Body of pancreas (tissue), 4 donors: ENCODE measurements at regions not wholly inside any gene's neighbourhood (a gene's known extent, or its start where the extent isn't known, plus 50 kb on each side); places are given as distances from the start of the nearest gene placed in this dataset.

Source experiments
- ATAC-seq: fragments of 150-250 bp; one replicate; pipeline ENCODE4 v1.9.1; 2016
- DNase-seq, 4 donors: peaks; one replicate each; pipeline ENCODE4 v3.0.0-alpha.2; 2019
- H3K27ac ChIP-seq, 4 donors: fragments of 200-600 bp; sonication (generic); 1 replicate in 3 of 4; 2 replicates in 1 of 4; pipeline versions ENCODE4 v1.5.1 to v1.6.1; 2016 to 2019; ENCODE audit warnings: mild to moderate bottlenecking in 1 of 4, mixed read lengths in 1 of 4, moderate library complexity in 1 of 4
- H3K27me3 ChIP-seq, 2 donors: fragments of 200-600 bp; sonication (generic); one replicate each; pipeline ENCODE4 v1.6.0; 2016; ENCODE audit warnings: mild to moderate bottlenecking in 1 of 2
- H3K36me3 ChIP-seq, 2 donors: fragments of 200-600 bp; sonication (generic); replicated peaks in 1 of 2; 2 replicates each; pipeline ENCODE4 v1.5.1; 2016; ENCODE audit warnings: low read depth in 2 of 2; ENCODE audit not compliant: insufficient read depth in 1 of 2
- H3K4me1 ChIP-seq: fragments of 200-600 bp; sonication (generic); one replicate; pipeline ENCODE4 v1.6.0; 2016
- H3K4me3 ChIP-seq, 2 donors: fragments of 200-600 bp; sonication (generic); 1 replicate in 1 of 2; 2 replicates in 1 of 2; pipeline ENCODE4 v1.5.1; 2016 to 2019
- H3K9me3 ChIP-seq, 3 donors: fragments of 200-600 bp; sonication (generic); 1 replicate in 2 of 3; 2 replicates in 1 of 3; pipeline ENCODE4 v1.5.1; 2016
- POLR2A ChIP-seq, 3 donors: fragments of 450-650 bp; IDR thresholded peaks; one replicate each; pipeline ENCODE4 v1.6.1; 2016; ENCODE audit warnings: antibody characterized with exemption in 3 of 3, mild to moderate bottlenecking in 2 of 3
- WGBS, 2 donors: methylation state at CpG; one replicate each; pipeline ENCODE4 v1.1.5; 2017; 5-methylcytosine and 5-hydroxymethylcytosine counted together
- intact Hi-C: fragments of 100-400 bp; cut with DNase I; formaldehyde crosslinking; loops from one replicate; pipeline ENCODE4 v1.15.1; 2023
- TF ChIP-seq, protein P1 (sequence below), 7 experiments: fragments of 450-650 bp in 4 of 7; fragments of 200-600 bp in 3 of 7; sonication (generic) in 3 of 7; IDR thresholded peaks; one replicate each; pipeline ENCODE4 v1.5.1; 2016 to 2019; ENCODE audit warnings: antibody characterized with exemption in 7 of 7

DNA sequence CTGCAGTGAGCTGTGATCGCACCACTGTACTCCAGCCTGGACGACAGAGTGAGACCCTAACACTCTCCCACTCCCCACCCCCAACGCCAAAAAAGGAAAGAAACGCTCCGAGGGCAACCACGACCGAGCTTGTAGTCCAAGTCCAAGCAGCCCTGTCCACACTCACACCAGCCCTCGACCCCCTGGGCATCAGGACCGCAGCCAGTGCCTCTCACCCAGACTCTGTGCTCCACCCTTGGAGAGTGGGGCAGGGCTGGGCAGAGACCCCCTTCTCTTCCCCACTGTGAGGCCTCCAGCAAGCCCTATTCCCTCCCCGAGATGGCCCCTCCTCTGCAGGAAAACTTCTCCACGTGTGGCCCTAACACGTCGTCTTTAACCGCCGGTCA, 82.6 kb downstream of the FOXL3 start:
- no peak for DNase-seq
- H3K36me3 ChIP-seq = no peaks in the 10 kb centered on the region
- ATAC-seq = no peak
- H3K4me1 ChIP-seq = peaks cover 62% of the 10 kb centered on the region
- no peaks in the 10 kb centered on the region for H3K27me3 ChIP-seq
- intact Hi-C loops = no loop called here
- H3K27ac ChIP-seq = peak overlapping the region; percentile 73 to 97 (median 85)
- 45 to 50% methylated on average over 10 to 15 of the region's 15 CpGs for WGBS, 2 donors
- H3K4me3 ChIP-seq = no peak overlapping the region
- TF ChIP-seq, protein P1, sequence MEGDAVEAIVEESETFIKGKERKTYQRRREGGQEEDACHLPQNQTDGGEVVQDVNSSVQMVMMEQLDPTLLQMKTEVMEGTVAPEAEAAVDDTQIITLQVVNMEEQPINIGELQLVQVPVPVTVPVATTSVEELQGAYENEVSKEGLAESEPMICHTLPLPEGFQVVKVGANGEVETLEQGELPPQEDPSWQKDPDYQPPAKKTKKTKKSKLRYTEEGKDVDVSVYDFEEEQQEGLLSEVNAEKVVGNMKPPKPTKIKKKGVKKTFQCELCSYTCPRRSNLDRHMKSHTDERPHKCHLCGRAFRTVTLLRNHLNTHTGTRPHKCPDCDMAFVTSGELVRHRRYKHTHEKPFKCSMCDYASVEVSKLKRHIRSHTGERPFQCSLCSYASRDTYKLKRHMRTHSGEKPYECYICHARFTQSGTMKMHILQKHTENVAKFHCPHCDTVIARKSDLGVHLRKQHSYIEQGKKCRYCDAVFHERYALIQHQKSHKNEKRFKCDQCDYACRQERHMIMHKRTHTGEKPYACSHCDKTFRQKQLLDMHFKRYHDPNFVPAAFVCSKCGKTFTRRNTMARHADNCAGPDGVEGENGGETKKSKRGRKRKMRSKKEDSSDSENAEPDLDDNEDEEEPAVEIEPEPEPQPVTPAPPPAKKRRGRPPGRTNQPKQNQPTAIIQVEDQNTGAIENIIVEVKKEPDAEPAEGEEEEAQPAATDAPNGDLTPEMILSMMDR (IDR thresholded peaks at IDR 0.05) = no peak
- no peak for TF ChIP-seq POLR2A (IDR thresholded peaks at IDR 0.05)
- no peaks in the 10 kb centered on the region for H3K9me3 ChIP-seq

DNA sequence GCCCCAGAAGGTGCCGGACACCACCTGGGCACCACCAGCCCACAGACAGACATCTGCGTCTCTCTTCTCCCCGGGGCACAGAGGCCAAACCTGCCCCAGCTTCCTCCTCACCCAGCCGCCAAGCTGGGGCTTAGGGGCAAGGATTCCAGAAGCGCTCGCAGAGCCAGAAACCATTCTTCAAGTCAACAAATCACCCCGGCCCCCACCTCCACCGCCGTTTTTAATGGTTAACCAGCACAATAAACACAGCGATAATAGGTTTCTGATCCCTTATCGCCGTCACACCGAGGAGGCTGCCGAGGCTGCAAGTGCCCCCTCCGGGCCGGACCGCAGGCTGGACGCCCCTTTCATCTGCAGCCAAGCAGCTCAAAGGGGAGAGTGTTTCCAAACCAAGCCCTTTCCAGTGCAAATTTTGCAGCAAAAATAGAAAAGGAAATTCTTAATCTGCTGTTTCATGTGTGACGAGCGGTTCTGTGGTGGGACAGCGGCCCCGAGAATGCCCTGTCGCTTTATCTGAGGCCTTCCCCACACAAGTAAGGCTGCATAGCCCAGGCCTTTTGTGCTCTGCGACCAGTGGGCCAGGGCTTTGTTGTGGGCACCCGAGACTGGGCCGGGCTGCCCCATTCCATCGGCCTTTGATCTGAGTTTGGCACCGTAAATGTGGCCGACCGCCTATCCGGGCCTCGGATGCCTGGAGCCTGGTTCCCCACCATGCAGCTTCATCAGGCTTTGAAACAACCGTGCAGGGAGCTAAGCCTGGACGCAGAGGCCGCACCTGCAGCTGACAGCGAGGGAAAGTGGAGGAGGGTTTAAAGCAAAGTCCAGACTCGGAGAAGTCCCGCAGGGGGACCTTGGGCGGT, 83.2 kb downstream of the FOXL3 start:
- DNase-seq = peak; percentile 75 to 90 (median 85)
- no peaks in the 10 kb centered on the region for H3K9me3 ChIP-seq
- intact Hi-C loops = no loop called here
- TF ChIP-seq, protein P1 (IDR thresholded peaks at IDR 0.05) = no peak
- peak in 1 of 3 donors; percentile 58 for TF ChIP-seq POLR2A (IDR thresholded peaks at IDR 0.05)
- ATAC-seq = peak; percentile 74
- no peaks in the 10 kb centered on the region for H3K36me3 ChIP-seq
- 15 to 17% methylated on average over 30 to 39 of the region's 39 CpGs for WGBS, 2 donors
- H3K4me1 ChIP-seq = peaks cover 62% of the 10 kb centered on the region
- H3K27me3 ChIP-seq = no peaks in the 10 kb centered on the region
- H3K4me3 ChIP-seq = no peak overlapping the region
- H3K27ac ChIP-seq = peak overlapping the region; percentile 73 to 97 (median 85)

DNA sequence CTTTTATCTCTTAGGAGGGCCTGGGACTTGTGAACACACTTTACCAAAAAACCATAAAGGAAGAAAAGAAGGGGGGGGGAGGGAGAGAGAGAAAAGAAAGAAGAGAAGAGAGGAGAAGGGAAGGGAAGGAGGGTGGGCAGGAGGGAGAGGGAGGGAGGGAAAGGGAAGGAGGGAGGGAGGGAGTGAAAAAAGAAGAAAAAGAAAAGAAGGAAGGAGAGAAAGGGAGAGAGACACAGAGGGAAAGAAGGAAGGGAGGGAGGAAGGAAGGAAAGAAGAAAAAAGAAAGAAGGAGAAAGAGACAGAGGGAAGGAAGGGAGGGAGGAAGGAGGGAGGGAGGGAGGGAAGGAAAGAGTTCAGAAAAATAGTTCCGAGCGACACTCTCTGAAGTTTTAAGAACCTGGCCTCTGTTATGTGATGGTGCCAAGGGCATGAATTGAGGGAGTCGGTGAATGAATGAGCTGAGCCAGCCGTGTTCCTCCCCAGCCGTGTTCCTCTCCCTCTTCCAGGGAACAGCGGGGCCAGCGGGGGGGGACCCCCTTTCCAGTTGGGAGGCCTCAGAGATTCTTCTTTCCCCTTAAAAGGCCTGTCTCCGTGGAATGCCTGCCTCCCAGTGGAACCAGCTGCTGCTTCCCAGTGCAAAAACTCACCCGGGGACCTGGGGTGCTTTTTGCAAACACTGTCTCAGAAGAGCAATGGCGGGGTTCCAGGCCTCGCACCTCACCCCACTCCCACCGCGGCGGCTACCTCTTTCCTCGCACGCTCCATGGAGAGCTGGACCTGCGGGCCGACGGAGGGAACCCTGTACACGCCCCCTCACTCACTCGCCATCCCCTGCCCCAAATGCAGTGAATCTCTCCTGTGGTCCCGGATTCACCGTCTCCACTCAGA, 84.1 kb downstream of the FOXL3 start:
- H3K36me3 ChIP-seq = no peaks in the 10 kb centered on the region
- H3K9me3 ChIP-seq = no peaks in the 10 kb centered on the region
- TF ChIP-seq, protein P1 (IDR thresholded peaks at IDR 0.05) = no peak
- TF ChIP-seq POLR2A (IDR thresholded peaks at IDR 0.05) = no peak
- intact Hi-C loops = no loop called here
- 62 to 75% methylated on average over 23 of the region's 23 CpGs for WGBS, 2 donors
- DNase-seq (peak in 2 of 4 donors; percentile 9 to 16), ATAC-seq (no peak)
- H3K4me3 ChIP-seq = no peak overlapping the region
- peak overlapping the region in 3 of 4 donors; percentile 80 to 97 (median 90) for H3K27ac ChIP-seq
- peaks cover 56% of the 10 kb centered on the region for H3K4me1 ChIP-seq
- no peaks in the 10 kb centered on the region for H3K27me3 ChIP-seq

DNA sequence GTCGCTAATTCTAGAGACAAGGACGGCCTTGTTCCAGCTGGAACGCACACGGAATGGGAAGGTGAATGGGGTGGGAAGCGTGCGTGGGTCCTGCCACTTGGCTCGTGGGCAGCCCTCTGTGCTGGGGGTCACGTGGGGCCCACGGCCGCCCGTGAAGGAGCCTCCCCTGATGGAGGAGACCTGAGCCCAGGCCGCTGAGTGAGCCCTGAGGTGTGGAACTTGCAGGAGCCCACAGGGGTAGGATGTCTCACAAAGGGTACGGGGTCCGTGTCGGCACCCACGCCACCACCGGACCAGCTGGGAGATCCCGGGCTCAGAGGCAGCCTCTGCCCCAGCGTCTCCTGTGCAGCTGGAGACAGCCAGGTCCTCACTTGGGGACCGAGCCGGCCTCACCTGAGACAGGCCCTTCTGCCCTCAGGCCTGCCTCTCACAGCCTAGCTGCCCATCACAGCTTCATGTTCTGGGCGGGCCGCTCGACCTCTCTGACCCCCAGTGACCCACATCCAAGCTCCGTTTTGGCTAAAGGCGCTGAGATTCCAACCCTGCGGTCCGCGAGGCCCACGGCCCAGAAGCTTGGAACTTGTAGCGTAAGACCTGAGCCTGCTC, 84.8 kb downstream of the FOXL3 start:
- H3K4me1 ChIP-seq = peaks cover 48% of the 10 kb centered on the region
- ATAC-seq (no peak), DNase-seq (peak in 2 of 4 donors; percentile 10 to 12)
- no peak overlapping the region for H3K4me3 ChIP-seq
- H3K27me3 ChIP-seq = no peaks in the 10 kb centered on the region
- no peak overlapping the region for H3K27ac ChIP-seq
- TF ChIP-seq POLR2A (IDR thresholded peaks at IDR 0.05) = no peak
- TF ChIP-seq, protein P1 (IDR thresholded peaks at IDR 0.05) = no peak
- H3K9me3 ChIP-seq = no peaks in the 10 kb centered on the region
- intact Hi-C loops = no loop called here
- 92 to 93% methylated on average over 20 to 30 of the region's 31 CpGs for WGBS, 2 donors
- H3K36me3 ChIP-seq = no peaks in the 10 kb centered on the region
